PC-9 (cell line): ENCODE measurements at regions not wholly inside any gene's neighbourhood (a gene's known extent, or its start where the extent isn't known, plus 50 kb on each side); places are given as distances from the start of the nearest gene placed in this dataset.

Source experiments
- CTCF ChIP-seq: fragments of 200-600 bp; sonication (generic); conservative IDR thresholded peaks from 2 replicates; pipeline ENCODE4 v1.6.1; 2017; ENCODE audit warnings: mixed run types, antibody characterized with exemption, mild to moderate bottlenecking, moderate library complexity
- EZH2 ChIP-seq: fragments of 200-600 bp; sonication (generic); IDR thresholded peaks from 2 replicates; pipeline ENCODE4 v1.8.0; 2017; ENCODE audit warnings: antibody characterized with exemption, low read depth

- TF ChIP-seq CTCF = no peak
- no peak for TF ChIP-seq EZH2
Measured at GRCh38 chr11:106281455-106282173, 204.2 kb downstream of the AASDHPPT start.
